Keratinocyte (primary cell): ENCODE measurements at regions not wholly inside any gene's neighbourhood (a gene's known extent, or its start where the extent isn't known, plus 50 kb on each side); places are given as distances from the start of the nearest gene placed in this dataset.

Experiments used
- CTCF ChIP-seq, 3 experiments: IDR thresholded peaks in 1 of 3; conservative IDR thresholded peaks in 1 of 3; optimal IDR thresholded peaks in 1 of 3; 2 replicates in 2 of 3; 3 replicates in 1 of 3; pipeline versions ENCODE3 to v1.5.1; 2011; ENCODE audit warnings: low read length in 3 of 3, mild to moderate bottlenecking in 3 of 3, moderate library complexity in 2 of 3, control low read depth in 1 of 3, inconsistent platforms in 1 of 3; ENCODE audit not compliant: insufficient read depth in 2 of 3; ENCODE audit errors: extremely low read depth in 1 of 3
- EZH2 ChIP-seq: IDR thresholded peaks from one replicate; pipeline ENCODE4 v1.6.1; 2012; ENCODE audit warnings: inconsistent platforms, mild to moderate bottlenecking, low read length, moderate library complexity

- no peak for TF ChIP-seq CTCF (optimal IDR thresholded peaks at IDR 0.05 in 1 of 3, IDR thresholded peaks at IDR 0.05 in 1 of 3, conservative IDR thresholded peaks at IDR 0.05 in 1 of 3; ENCODE audit: extremely low read depth in 1 of 3, insufficient read depth in 2 of 3, low read length in 3 of 3)
- no peak for TF ChIP-seq EZH2
Observed at GRCh38 chr10:108913300-108913699, 1010.0 kb downstream of the XPNPEP1 start.
